HG03571 (cell line): ENCODE measurements at regions not wholly inside any gene's neighbourhood (a gene's known extent, or its start where the extent isn't known, plus 50 kb on each side); places are given as distances from the start of the nearest gene placed in this dataset.

ENCODE experiments used
- ATAC-seq: cut with Tn5 transposase; IDR thresholded peaks from one replicate; pipeline ENCODE4 v1.9.1; 2021; ENCODE audit not compliant: unreplicated experiment

GRCh38 chr3:31135546-31135945, 241.1 kb upstream of the GADL1 start:
- ATAC-seq, result no peak

GRCh38 chr3:31137718-31138465, 243.4 kb upstream of the GADL1 start:
- no peak for ATAC-seq

- no peak for ATAC-seq
Observed at GRCh38 chr3:31140470-31140869, 246.0 kb upstream of the GADL1 start.

GRCh38 chr3:31142139-31142538, 247.7 kb upstream of the GADL1 start:
- ATAC-seq, result no peak

- no peak for ATAC-seq
Observed at GRCh38 chr3:31142543-31142942, 248.1 kb upstream of the GADL1 start.

GRCh38 chr3:31145062-31145461, 250.6 kb upstream of the GADL1 start:
- no peak for ATAC-seq

GRCh38 chr3:31147550-31147949, 253.1 kb upstream of the GADL1 start:
- no peak for ATAC-seq

- no peak for ATAC-seq
Observed at GRCh38 chr3:31157047-31157694, 262.7 kb upstream of the GADL1 start.

GRCh38 chr3:31157893-31158620, 263.6 kb upstream of the GADL1 start:
- no peak for ATAC-seq

GRCh38 chr3:31159331-31160039, 265.0 kb upstream of the GADL1 start:
- ATAC-seq, result no peak

GRCh38 chr3:31161889-31162288, 267.4 kb upstream of the GADL1 start:
- ATAC-seq, result no peak

GRCh38 chr3:31164381-31164780, 269.9 kb upstream of the GADL1 start:
- no peak for ATAC-seq

GRCh38 chr3:31165399-31165860, 271.0 kb upstream of the GADL1 start:
- no peak for ATAC-seq

- no peak for ATAC-seq
Observed at GRCh38 chr3:31166249-31166885, 271.9 kb upstream of the GADL1 start.

GRCh38 chr3:31167666-31168065, 273.2 kb upstream of the GADL1 start:
- ATAC-seq, result no peak

- no peak for ATAC-seq
Observed at GRCh38 chr3:31170932-31171670, 276.6 kb upstream of the GADL1 start.

- ATAC-seq, result no peak
Observed at GRCh38 chr3:31172336-31172735, 277.9 kb upstream of the GADL1 start.

GRCh38 chr3:31173118-31173718, 278.8 kb upstream of the GADL1 start:
- ATAC-seq, result no peak

- no peak for ATAC-seq
Observed at GRCh38 chr3:31174079-31174478, 279.6 kb upstream of the GADL1 start.

- ATAC-seq, result no peak
Observed at GRCh38 chr3:31176045-31176444, 281.6 kb upstream of the GADL1 start.
